ENCODE measurements at regions not wholly inside any gene's neighbourhood (a gene's known extent, or its start where the extent isn't known, plus 50 kb on each side); places are given as distances from the start of the nearest gene placed in this dataset.
A peak's percentile ranks its signal among the peaks of the same experiment; 100 is the strongest.

DNA sequence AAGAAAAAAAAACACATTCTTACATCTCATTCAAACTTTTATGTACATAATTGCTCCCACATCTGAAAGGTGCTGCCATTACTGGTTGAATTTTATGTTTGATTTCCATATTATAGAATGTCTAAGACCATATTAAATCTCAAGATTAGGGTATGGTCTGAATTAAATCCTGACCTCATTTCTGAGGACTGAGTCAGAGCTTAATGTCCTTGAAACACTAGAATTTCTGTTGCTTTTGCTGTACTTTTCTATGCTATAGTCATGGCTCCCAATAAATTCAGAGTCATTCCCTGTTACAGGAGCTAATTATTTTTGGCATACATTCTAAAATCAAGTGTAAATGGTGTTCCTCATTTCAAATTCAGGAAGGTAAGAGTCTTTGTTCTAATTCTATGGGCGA lies 285.3 kb upstream of the MANEA start:
- no CpG with 5 or more reads among the region's 1 CpG for WGBS (ENCODE audit: insufficient coverage)
- no peaks in the 10 kb centered on the region for H3K36me3 ChIP-seq (ENCODE audit: control insufficient read depth, insufficient read depth, low read length)
- H3K4me3 ChIP-seq (ENCODE audit: low read depth, low read length): no peak overlapping the region
- no peaks in the 10 kb centered on the region for H3K4me1 ChIP-seq (ENCODE audit: control insufficient read depth, insufficient read depth, low read length)
- DNase-seq (ENCODE audit: low read depth in 4 of 6, low spot score in 6 of 6): no peak
- H3K27ac ChIP-seq (ENCODE audit: low read depth, low read length): no peak overlapping the region
- no peaks in the 10 kb centered on the region for H3K27me3 ChIP-seq (ENCODE audit: control insufficient read depth, insufficient read depth, low read length)
- no peaks in the 10 kb centered on the region for H3K9me3 ChIP-seq (ENCODE audit: control insufficient read depth, insufficient read depth, low read length)

- Histone ChIP-seq H3K36me3 (ENCODE audit: control insufficient read depth, insufficient read depth, low read length) (no peaks in the 10 kb centered on the region), H3K27me3 (ENCODE audit: control insufficient read depth, insufficient read depth, low read length) (no peaks in the 10 kb centered on the region), H3K27ac (ENCODE audit: low read depth, low read length) (no peak overlapping the region), H3K9me3 (ENCODE audit: control insufficient read depth, insufficient read depth, low read length) (no peaks in the 10 kb centered on the region), H3K4me3 (ENCODE audit: low read depth, low read length) (no peak overlapping the region), H3K4me1 (ENCODE audit: control insufficient read depth, insufficient read depth, low read length) (no peaks in the 10 kb centered on the region)
- DNase-seq (ENCODE audit: low read depth in 4 of 6, low spot score in 6 of 6): no peak
- whole genome bisulfite sequencing (ENCODE audit: insufficient coverage): 83% methylated on average over 2 of the region's 2 CpGs
These were observed 284.1 kb upstream of the MANEA start for GRCh38 chr6:95293257-95293656.

- Histone ChIP-seq H3K9me3 (ENCODE audit: control insufficient read depth, insufficient read depth, low read length) (no peaks in the 10 kb centered on the region), H3K36me3 (ENCODE audit: control insufficient read depth, insufficient read depth, low read length) (no peaks in the 10 kb centered on the region), H3K27me3 (ENCODE audit: control insufficient read depth, insufficient read depth, low read length) (no peaks in the 10 kb centered on the region), H3K4me1 (ENCODE audit: control insufficient read depth, insufficient read depth, low read length) (no peaks in the 10 kb centered on the region), H3K4me3 (ENCODE audit: low read depth, low read length) (no peak overlapping the region), H3K27ac (ENCODE audit: low read depth, low read length) (no peak overlapping the region)
- no CpG with 5 or more reads among the region's 2 CpGs for WGBS (ENCODE audit: insufficient coverage)
- no peak for DNase-seq (ENCODE audit: low read depth in 4 of 6, low spot score in 6 of 6)
These were observed 283.3 kb upstream of the MANEA start for GRCh38 chr6:95294043-95294442.

- Histone ChIP-seq H3K36me3 (ENCODE audit: control insufficient read depth, insufficient read depth, low read length) (no peaks in the 10 kb centered on the region), H3K4me1 (ENCODE audit: control insufficient read depth, insufficient read depth, low read length) (no peaks in the 10 kb centered on the region), H3K27me3 (ENCODE audit: control insufficient read depth, insufficient read depth, low read length) (no peaks in the 10 kb centered on the region), H3K27ac (ENCODE audit: low read depth, low read length) (no peak overlapping the region), H3K9me3 (ENCODE audit: control insufficient read depth, insufficient read depth, low read length) (no peaks in the 10 kb centered on the region), H3K4me3 (ENCODE audit: low read depth, low read length) (no peak overlapping the region)
- DNase-seq (ENCODE audit: low read depth in 4 of 6, low spot score in 6 of 6): no peak
- WGBS (ENCODE audit: insufficient coverage): 78% methylated on average over 2 of the region's 3 CpGs
These were observed 267.8 kb upstream of the MANEA start for GRCh38 chr6:95309545-95309944.

DNA sequence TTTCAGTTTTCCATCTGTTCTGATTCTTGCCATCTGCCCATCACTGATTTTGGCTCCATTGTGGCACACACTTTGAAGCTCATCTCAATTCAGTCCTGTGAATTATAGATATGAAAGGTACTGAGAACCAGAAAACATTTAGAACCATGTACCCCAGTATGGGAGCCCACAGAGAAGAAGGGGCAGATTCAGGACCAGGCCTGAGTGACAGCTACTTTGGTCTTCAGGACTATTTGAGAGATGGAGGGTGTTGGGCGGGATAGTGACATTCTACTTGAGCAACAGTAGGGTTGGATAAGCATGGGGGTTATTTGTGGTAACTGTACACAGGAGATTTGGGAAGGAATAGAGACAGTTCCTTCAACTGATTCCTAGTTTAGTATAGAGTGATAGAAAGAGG lies 259.2 kb upstream of the MANEA start:
- Histone ChIP-seq H3K36me3 (ENCODE audit: control insufficient read depth, insufficient read depth, low read length) (no peaks in the 10 kb centered on the region), H3K27ac (ENCODE audit: low read depth, low read length) (no peak overlapping the region), H3K9me3 (ENCODE audit: control insufficient read depth, insufficient read depth, low read length) (no peaks in the 10 kb centered on the region), H3K27me3 (ENCODE audit: control insufficient read depth, insufficient read depth, low read length) (no peaks in the 10 kb centered on the region), H3K4me1 (ENCODE audit: control insufficient read depth, insufficient read depth, low read length) (no peaks in the 10 kb centered on the region), H3K4me3 (ENCODE audit: low read depth, low read length) (no peak overlapping the region)
- peak in 1 of 6 donors; percentile 5 for DNase-seq (ENCODE audit: low read depth in 4 of 6, low spot score in 6 of 6)
- WGBS (ENCODE audit: insufficient coverage): 100% methylated on average over 1 of the region's 1 CpG

DNA sequence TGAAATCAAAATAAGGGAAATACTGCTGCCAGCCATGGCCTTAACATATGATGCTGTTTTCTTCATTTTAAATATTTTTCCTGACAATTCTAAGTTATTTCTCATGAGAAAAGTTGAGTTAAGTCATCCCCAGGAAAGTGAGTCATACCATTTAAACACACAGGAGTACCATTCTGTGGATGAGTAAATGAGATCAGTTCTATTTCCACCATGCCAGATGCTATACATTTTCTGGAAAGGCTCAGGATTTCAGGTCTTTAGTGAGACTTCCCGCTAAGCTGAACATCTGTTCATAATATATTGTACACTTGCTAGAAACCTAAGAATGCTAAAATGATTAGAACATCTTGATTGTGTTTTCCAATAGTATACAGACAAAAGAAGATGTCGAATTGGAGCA lies 256.2 kb upstream of the MANEA start:
- no peak overlapping the region for H3K27ac ChIP-seq (ENCODE audit: low read depth, low read length)
- no peaks in the 10 kb centered on the region for H3K36me3 ChIP-seq (ENCODE audit: control insufficient read depth, insufficient read depth, low read length)
- H3K4me1 ChIP-seq (ENCODE audit: control insufficient read depth, insufficient read depth, low read length): no peaks in the 10 kb centered on the region
- WGBS (ENCODE audit: insufficient coverage): no CpG with 5 or more reads among the region's 2 CpGs
- H3K4me3 ChIP-seq (ENCODE audit: low read depth, low read length): no peak overlapping the region
- H3K27me3 ChIP-seq (ENCODE audit: control insufficient read depth, insufficient read depth, low read length): no peaks in the 10 kb centered on the region
- DNase-seq (ENCODE audit: low read depth in 4 of 6, low spot score in 6 of 6): peak in 1 of 6 donors; percentile 77
- H3K9me3 ChIP-seq (ENCODE audit: control insufficient read depth, insufficient read depth, low read length): no peaks in the 10 kb centered on the region

DNA sequence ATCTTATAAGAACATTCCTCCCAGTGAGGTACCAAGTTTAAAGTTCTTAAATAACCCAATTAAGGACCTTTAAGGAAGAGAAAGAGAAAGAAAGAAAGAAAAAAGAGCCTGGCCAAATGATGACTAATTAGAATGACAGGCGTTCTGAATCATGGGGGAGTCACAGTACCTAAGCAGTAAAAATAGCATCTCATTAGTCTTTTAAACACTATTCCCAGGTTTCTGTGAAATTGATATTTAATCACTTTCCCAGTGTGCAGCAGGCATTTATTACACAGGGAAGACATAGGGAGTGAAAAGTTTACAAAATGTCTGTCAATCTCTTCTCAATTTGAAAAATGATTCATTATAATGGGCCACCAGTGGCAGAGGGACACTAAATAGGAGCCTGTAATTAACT lies 251.4 kb upstream of the MANEA start:
- Histone ChIP-seq H3K4me3 (ENCODE audit: low read depth, low read length) (no peak overlapping the region), H3K9me3 (ENCODE audit: control insufficient read depth, insufficient read depth, low read length) (no peaks in the 10 kb centered on the region), H3K27me3 (ENCODE audit: control insufficient read depth, insufficient read depth, low read length) (no peaks in the 10 kb centered on the region), H3K27ac (ENCODE audit: low read depth, low read length) (no peak overlapping the region), H3K4me1 (ENCODE audit: control insufficient read depth, insufficient read depth, low read length) (no peaks in the 10 kb centered on the region), H3K36me3 (ENCODE audit: control insufficient read depth, insufficient read depth, low read length) (no peaks in the 10 kb centered on the region)
- peak in 1 of 6 donors; percentile 75 for DNase-seq (ENCODE audit: low read depth in 4 of 6, low spot score in 6 of 6)
- WGBS (ENCODE audit: insufficient coverage): no CpG with 5 or more reads among the region's 1 CpG

- Histone ChIP-seq H3K4me3 (ENCODE audit: low read depth, low read length) (no peak overlapping the region), H3K27ac (ENCODE audit: low read depth, low read length) (no peak overlapping the region), H3K9me3 (ENCODE audit: control insufficient read depth, insufficient read depth, low read length) (no peaks in the 10 kb centered on the region), H3K27me3 (ENCODE audit: control insufficient read depth, insufficient read depth, low read length) (no peaks in the 10 kb centered on the region), H3K36me3 (ENCODE audit: control insufficient read depth, insufficient read depth, low read length) (no peaks in the 10 kb centered on the region), H3K4me1 (ENCODE audit: control insufficient read depth, insufficient read depth, low read length) (no peaks in the 10 kb centered on the region)
- DNase-seq (ENCODE audit: low read depth in 4 of 6, low spot score in 6 of 6): peak in 1 of 6 donors; percentile 76
- no CpG with 5 or more reads among the region's 2 CpGs for WGBS (ENCODE audit: insufficient coverage)
These were observed 249.1 kb upstream of the MANEA start for GRCh38 chr6:95328231-95328630.

GRCh38 chr6:95352064-95352795 lies 225.1 kb upstream of the MANEA start:
- no peak overlapping the region for H3K4me3 ChIP-seq (ENCODE audit: low read depth, low read length)
- H3K27me3 ChIP-seq (ENCODE audit: control insufficient read depth, insufficient read depth, low read length): no peaks in the 10 kb centered on the region
- peak in 2 of 6 donors; percentile 55 to 82 for DNase-seq (ENCODE audit: low read depth in 4 of 6, low spot score in 6 of 6)
- H3K4me1 ChIP-seq (ENCODE audit: control insufficient read depth, insufficient read depth, low read length): no peaks in the 10 kb centered on the region
- H3K27ac ChIP-seq (ENCODE audit: low read depth, low read length): no peak overlapping the region
- WGBS (ENCODE audit: insufficient coverage): no CpG with 5 or more reads among the region's 3 CpGs
- H3K9me3 ChIP-seq (ENCODE audit: control insufficient read depth, insufficient read depth, low read length): no peaks in the 10 kb centered on the region
- H3K36me3 ChIP-seq (ENCODE audit: control insufficient read depth, insufficient read depth, low read length): no peaks in the 10 kb centered on the region

GRCh38 chr6:95354551-95354950 lies 222.8 kb upstream of the MANEA start:
- Histone ChIP-seq H3K27ac (ENCODE audit: low read depth, low read length) (no peak overlapping the region), H3K4me1 (ENCODE audit: control insufficient read depth, insufficient read depth, low read length) (no peaks in the 10 kb centered on the region), H3K36me3 (ENCODE audit: control insufficient read depth, insufficient read depth, low read length) (no peaks in the 10 kb centered on the region), H3K27me3 (ENCODE audit: control insufficient read depth, insufficient read depth, low read length) (no peaks in the 10 kb centered on the region), H3K9me3 (ENCODE audit: control insufficient read depth, insufficient read depth, low read length) (no peaks in the 10 kb centered on the region), H3K4me3 (ENCODE audit: low read depth, low read length) (no peak overlapping the region)
- WGBS (ENCODE audit: insufficient coverage): 96% methylated on average over 10 of the region's 10 CpGs
- no peak for DNase-seq (ENCODE audit: low read depth in 4 of 6, low spot score in 6 of 6)
